K562 (cell line): ENCODE measurements at regions not wholly inside any gene's neighbourhood (a gene's known extent, or its start where the extent isn't known, plus 50 kb on each side); places are given as distances from the start of the nearest gene placed in this dataset.

Experiments used
- ATAC-seq: fragments of 200-7000 bp; cut with Tn5 transposase; 3 replicates; pipeline ENCODE4 v1.9.1; 2020; ENCODE audit warnings: moderate library complexity
- BruUV-seq: library from RNA; stranded (reverse); fragments of 400-500 nt; replicated peaks from 2 replicates; lab custom pipeline; 2021; lab: Mats Ljungman, UMichigan
- CTCF ChIA-PET: fragments of 300-600 bp; formaldehyde crosslinking; extraction: SDS; loops from one replicate; lab custom pipeline; 2021; ENCODE audit warnings: low intra/inter-chr PET ratio; lab: Yijun Ruan, JAX
- POLR2A ChIA-PET: fragments of 300-600, 350-650 bp; sonication (Branson Sonifier 250); formaldehyde crosslinking; extraction: SDS; loops from one replicate; lab custom pipeline; 2021; ENCODE audit warnings: antibody characterized with exemption, inconsistent platforms; lab: Yijun Ruan, JAX
- DNase-seq, 4 experiments: peaks; one replicate each; pipeline versions ENCODE4 v3.0.0 to v3.0.0-alpha.2; 2011 to 2018; ENCODE audit warnings: low spot score in 3 of 4, mixed read lengths in 3 of 4; ENCODE audit errors: extremely low read depth in 1 of 4
- FAIRE-seq: peaks from 2 replicates; lab custom pipeline; 2011; peaks lifted over from hg19 to GRCh38; lab: Jason Lieb, UNC
- H2AFZ ChIP-seq: 2 replicates; pipeline ENCODE4 v1.6.0; 2011; ENCODE audit warnings: low read depth, low read length, control low read depth, inconsistent platforms
- H3K27ac ChIP-seq: fragments of 200-600 bp; 3 replicates; pipeline ENCODE4 v1.8.0; 2011; ENCODE audit warnings: low read depth, mild to moderate bottlenecking, control low read depth, inconsistent platforms, low read length, moderate library complexity, mixed read lengths; ENCODE audit errors: extremely low read depth
- H3K27me3 ChIP-seq, 2 experiments: fragments of 300-600 bp in 1 of 2; 2 replicates in 1 of 2; 3 replicates in 1 of 2; pipeline versions ENCODE4 v1.6.0 to v1.8.0; 2011; ENCODE audit warnings: inconsistent platforms in 2 of 2, low read length in 2 of 2, mild to moderate bottlenecking in 1 of 2, mixed read lengths in 1 of 2, moderate library complexity in 1 of 2; ENCODE audit not compliant: control insufficient read depth in 2 of 2, insufficient read depth in 2 of 2
- H3K36me3 ChIP-seq: fragments of 300-600 bp; 3 replicates; pipeline ENCODE4 v1.8.0; 2011; ENCODE audit warnings: mild to moderate bottlenecking, low read length, inconsistent platforms; ENCODE audit not compliant: control insufficient read depth, insufficient read depth
- H3K4me1 ChIP-seq, 2 experiments: fragments of 200-600 bp in 1 of 2; replicated peaks in 1 of 2; 2 replicates in 1 of 2; 3 replicates in 1 of 2; pipeline versions ENCODE4 v1.5.1 to v1.8.0; 2011; ENCODE audit warnings: inconsistent platforms in 2 of 2, low read length in 2 of 2, mild to moderate bottlenecking in 1 of 2, mixed read lengths in 1 of 2, moderate library complexity in 1 of 2; ENCODE audit not compliant: control insufficient read depth in 2 of 2, insufficient read depth in 2 of 2
- H3K4me2 ChIP-seq: 2 replicates; pipeline ENCODE4 v1.6.1; 2011; ENCODE audit warnings: low read length, control low read depth, inconsistent platforms, mixed read lengths; ENCODE audit not compliant: insufficient read depth
- H3K4me3 ChIP-seq: fragments of 200-600 bp; sonication (generic), shearing (Covaris generic); 2 replicates; pipeline ENCODE4 v1.5.1; 2016; ENCODE audit warnings: control low read depth, inconsistent platforms
- H3K79me2 ChIP-seq: fragments of 200-600 bp; 3 replicates; pipeline ENCODE4 v1.8.0; 2011; ENCODE audit warnings: low read length, inconsistent platforms; ENCODE audit not compliant: control insufficient read depth, insufficient read depth
- H3K9ac ChIP-seq, 2 experiments: 2 replicates each; pipeline versions ENCODE4 v1.6.0 to v1.6.1; 2011; ENCODE audit warnings: low read depth in 2 of 2, low read length in 2 of 2, control low read depth in 1 of 2, inconsistent platforms in 1 of 2, mild to moderate bottlenecking in 1 of 2, mixed read lengths in 1 of 2; ENCODE audit not compliant: insufficient read depth in 1 of 2
- H3K9me1 ChIP-seq: one replicate; pipeline ENCODE4 v1.6.0; 2011; ENCODE audit warnings: inconsistent platforms, mild to moderate bottlenecking, low read length, moderate library complexity; ENCODE audit not compliant: control insufficient read depth, insufficient read depth
- H3K9me3 ChIP-seq: replicated peaks from 2 replicates; pipeline ENCODE4 v1.5.1; 2011; ENCODE audit warnings: low read depth, low read length, inconsistent platforms; ENCODE audit not compliant: control insufficient read depth, insufficient read depth
- H4K20me1 ChIP-seq: replicated peaks from 2 replicates; pipeline ENCODE4 v1.6.1; 2011; ENCODE audit warnings: low read length, inconsistent platforms, mixed read lengths; ENCODE audit not compliant: control insufficient read depth, insufficient read depth
- ILF3 ChIP-seq: fragments of 450-650 bp; IDR thresholded peaks from 2 replicates; pipeline ENCODE4 v1.6.1; 2018; ENCODE audit warnings: antibody characterized with exemption, mild to moderate bottlenecking, moderate library complexity, borderline replicate concordance
- MAZ ChIP-seq, 2 experiments: fragments of 450-650 bp in 1 of 2; sonication (generic) in 1 of 2; formaldehyde crosslinking; IDR thresholded peaks in 1 of 2; conservative IDR thresholded peaks in 1 of 2; 2 replicates each; pipeline versions ENCODE4 v1.4.0 to v1.5.0; 2020; ENCODE audit warnings: mild to moderate bottlenecking in 1 of 2, missing genetic modification reagents in 1 of 2
- PRDM10 ChIP-seq: fragments of 450-650 bp; IDR thresholded peaks from 2 replicates; pipeline ENCODE4 v1.6.1; 2018; ENCODE audit not compliant: partially characterized antibody
- ZNF431 ChIP-seq: sonication (generic); formaldehyde crosslinking; IDR thresholded peaks from 2 replicates; pipeline ENCODE4 v1.8.0; 2022; ENCODE audit warnings: mild to moderate bottlenecking, missing genetic modification reagents
- ZNF444 ChIP-seq: fragments of 250-450 bp; sonication (Bioruptor Pico); IDR thresholded peaks from 2 replicates; pipeline ENCODE4 v1.4.0; 2020; ENCODE audit warnings: mild to moderate bottlenecking, moderate library complexity
- WGBS: fragments of 100-300 bp; shearing (Covaris generic); methylation state at CpG from one replicate; pipeline ENCODE4 v1.1.6; 2016; ENCODE audit warnings: low coverage, mixed read lengths; ENCODE audit not compliant: insufficient coverage; ENCODE audit errors: missing lambda C conversion rate; 5-methylcytosine and 5-hydroxymethylcytosine counted together
- in situ Hi-C: fragments of 300-500 bp; cut with MboI; formaldehyde crosslinking; loops from 4 replicates; pipeline ENCODE4 v1.15.0; 2018; ENCODE audit warnings: inconsistent platforms, mixed read lengths
- intact Hi-C: fragments of 100-400 bp; cut with micrococcal nuclease; formaldehyde crosslinking; loops from 2 replicates; pipeline ENCODE4 v1.14.2; 2022

- TF ChIP-seq ILF3: no peak
- TF ChIP-seq ZNF431: no peak
- TF ChIP-seq MAZ (CRISPR knock-in tag; conservative IDR thresholded peaks at IDR 0.05 in 1 of 2, IDR thresholded peaks at IDR 0.05 in 1 of 2): peak in 1 of 2 experiments; percentile 37; a peak in 1 of 4 replicates
Measured at GRCh38 chr11:46216019-46216764, 61.3 kb upstream of the CREB3L1 start (continued).

- H2AFZ ChIP-seq: peak overlapping the region; percentile 96
- no peak overlapping the region for H3K27ac ChIP-seq
- in situ Hi-C loops (no loop called here), intact Hi-C loops (no loop called here)
- ATAC-seq (no peak), FAIRE-seq (no peak), DNase-seq (no peak)
- 79% methylated on average over 10 of the region's 10 CpGs for WGBS
- peak overlapping the region in 1 of 2 experiments; percentile 47; a peak in 1 of 4 replicates for H3K9ac ChIP-seq
- POLR2A ChIA-PET: no interaction called here
- H3K9me3 ChIP-seq: no peaks in the 10 kb centered on the region
- H3K4me3 ChIP-seq: no peak overlapping the region
- no peaks in the 10 kb centered on the region for H4K20me1 ChIP-seq
- no peaks in the 10 kb centered on the region for H3K36me3 ChIP-seq
- H3K27me3 ChIP-seq: no peaks in the 10 kb centered on the region
- TF ChIP-seq ZNF444: no peak
- peak; percentile 77 for TF ChIP-seq PRDM10
- no peaks in the 10 kb centered on the region for H3K9me1 ChIP-seq
- H3K79me2 ChIP-seq: no peaks in the 10 kb centered on the region
- no TSS peak for BruUV-seq
- H3K4me1 ChIP-seq: peaks cover 3 to 15% of the 10 kb centered on the region in 2 experiments; a peak in 3 of 5 replicates
- CTCF ChIA-PET: no interaction called here
- 0 out of 2 replicates have a peak overlapping the region, but pooled peaks have one; percentile 66 for H3K4me2 ChIP-seq
Measured at GRCh38 chr11:46215208-46215931, 62.1 kb upstream of the CREB3L1 start.
